ENCODE measurements at regions not wholly inside any gene's neighbourhood (a gene's known extent, or its start where the extent isn't known, plus 50 kb on each side); places are given as distances from the start of the nearest gene placed in this dataset.
A peak's percentile ranks its signal among the peaks of the same experiment; 100 is the strongest.

GRCh38 chr5:93890657-93891056, 149.3 kb upstream of the POU5F2 start (continued):
- no peak for TF ChIP-seq REST (IDR thresholded peaks at IDR 0.05)
- no peak for TF ChIP-seq KDM5A (IDR thresholded peaks at IDR 0.05)
- TF ChIP-seq RARB (CRISPR knock-in tag; IDR thresholded peaks at IDR 0.05) = no peak

- FAIRE-seq (no peak), ATAC-seq (no peak), DNase-seq (ENCODE audit: low read depth in 1 of 2, low spot score in 1 of 2) (no peak)
- no peak overlapping the region for H3K4me3 ChIP-seq
- 93% methylated on average over 1 of the region's 1 CpG for WGBS (ENCODE audit: missing lambda C conversion rate)
- no peak overlapping the region for H3K27ac ChIP-seq
- ChIA-PET CTCF (interaction anchor here (0.6 to 0.8 kb wide), 3 partner anchors 11 to 1333 kb away, joined by 3 to 6 read pairs (median 3); no protein-coding TSS in a partner anchor), POLR2A (no interaction called here)
- no peak for TF ChIP-seq JUNB (IDR thresholded peaks at IDR 0.05)
- 0 out of 3 replicates have a peak, but pooled peaks cover 5% of the 10 kb centered on the region for H3K4me1 ChIP-seq
- H3K9me3 ChIP-seq = no peaks in the 10 kb centered on the region
- no peak overlapping the region for H3K4me2 ChIP-seq
These were observed 146.3 kb upstream of the POU5F2 start for GRCh38 chr5:93887678-93888077.

DNA sequence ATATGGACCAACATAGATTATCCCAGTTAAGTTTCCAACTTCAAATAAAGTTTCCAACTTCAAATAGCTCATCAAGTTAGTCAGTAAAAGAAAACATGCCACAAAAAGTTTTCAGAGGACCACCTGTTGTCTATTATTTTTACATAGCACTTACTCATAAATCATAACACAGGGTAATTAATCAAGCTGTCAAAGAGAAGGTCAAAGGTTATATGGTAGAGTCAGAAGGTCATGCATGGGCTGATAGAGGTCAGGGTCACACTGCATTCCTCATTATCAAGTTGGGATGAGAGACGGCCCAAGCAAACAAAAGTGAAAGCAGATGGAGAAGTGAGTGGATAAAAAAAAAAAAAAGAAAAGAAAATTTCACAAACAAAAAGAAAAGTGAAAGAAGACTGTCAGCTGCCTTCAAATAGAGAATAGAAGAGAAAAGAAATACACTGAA, 145.5 kb upstream of the POU5F2 start:
- Histone ChIP-seq H3K9me3 (no peaks in the 10 kb centered on the region), H3K4me1 (0 out of 3 replicates have a peak, but pooled peaks cover 5% of the 10 kb centered on the region), H3K27ac (no peak overlapping the region), H3K4me3 (no peak overlapping the region), H3K4me2 (peak overlapping the region; percentile 15; the same call in 1 of the 3 replicates)
- TF ChIP-seq HOXB5 (CRISPR knock-in tag; IDR thresholded peaks at IDR 0.05) (no peak), FOSB (CRISPR knock-in tag; IDR thresholded peaks at IDR 0.05) (no peak), RFX5 (IDR thresholded peaks at IDR 0.05) (no peak), USF2 (IDR thresholded peaks at IDR 0.05) (no peak), KDM1A (IDR thresholded peaks at IDR 0.05; ENCODE audit: low read depth) (no peak), EHMT2 (IDR thresholded peaks at IDR 0.05; ENCODE audit: low read depth) (no peak), CTCF (IDR thresholded peaks at IDR 0.05) (no peak), REST (IDR thresholded peaks at IDR 0.05) (no peak), HOXA7 (CRISPR knock-in tag; IDR thresholded peaks at IDR 0.05) (no peak), EP300 (IDR thresholded peaks at IDR 0.05) (no peak), ZFP36 (IDR thresholded peaks at IDR 0.05; ENCODE audit: borderline replicate concordance, partially characterized antibody) (no peak), CBX8 (IDR thresholded peaks at IDR 0.05) (no peak), PBX3 (IDR thresholded peaks at IDR 0.05) (no peak), ESRRA (IDR thresholded peaks at IDR 0.05; ENCODE audit: borderline replicate concordance, low read length) (no peak), HEYL (CRISPR knock-in tag; IDR thresholded peaks at IDR 0.05) (no peak), KDM5A (IDR thresholded peaks at IDR 0.05) (no peak), TFCP2L1 (CRISPR knock-in tag; IDR thresholded peaks at IDR 0.05) (no peak), CEBPB (IDR thresholded peaks at IDR 0.05) (no peak)
- TF ChIP-seq, protein P1, sequence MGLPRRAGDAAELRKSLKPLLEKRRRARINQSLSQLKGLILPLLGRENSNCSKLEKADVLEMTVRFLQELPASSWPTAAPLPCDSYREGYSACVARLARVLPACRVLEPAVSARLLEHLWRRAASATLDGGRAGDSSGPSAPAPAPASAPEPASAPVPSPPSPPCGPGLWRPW (IDR thresholded peaks at IDR 0.05) = no peak
- no peak for DNase-seq (ENCODE audit: low read depth in 1 of 2, low spot score in 1 of 2)
- 48% methylated on average over 1 of the region's 1 CpG for WGBS (ENCODE audit: missing lambda C conversion rate)
- no peak for FAIRE-seq
- ATAC-seq = no peak
- ChIA-PET POLR2A (no interaction called here), CTCF (interaction anchor here (0.6 to 0.8 kb wide), 3 partner anchors 9 to 1332 kb away, joined by 3 to 6 read pairs (median 4); no protein-coding TSS in a partner anchor)
